HEK293 (cell line): ENCODE measurements at regions not wholly inside any gene's neighbourhood (a gene's known extent, or its start where the extent isn't known, plus 50 kb on each side); places are given as distances from the start of the nearest gene placed in this dataset.

ENCODE experiments used
- CTCF ChIA-PET: fragments of 350-600 bp; formaldehyde crosslinking; extraction: SDS; loops from one replicate; lab custom pipeline; 2021; ENCODE audit warnings: antibody characterized with exemption; lab: Yijun Ruan, JAX
- POLR2A ChIA-PET: fragments of 300-600 bp; formaldehyde crosslinking; extraction: SDS; loops from one replicate; lab custom pipeline; 2020; ENCODE audit warnings: antibody characterized with exemption, inconsistent platforms; lab: Yijun Ruan, JAX
- H3K27ac ChIP-seq: fragments of 200-500 bp; sonication (Bioruptor generic); 2 replicates; pipeline ENCODE4 v1.5.1; 2014; ENCODE audit warnings: low read depth, low read length, control low read depth, inconsistent platforms; ENCODE audit errors: extremely low read depth
- H3K36me3 ChIP-seq, 2 experiments: fragments of 200-500 bp in 1 of 2; sonication (Bioruptor generic) in 1 of 2; 1 replicate in 1 of 2; 2 replicates in 1 of 2; pipeline ENCODE4 v1.5.1; 2014 to 2017; ENCODE audit warnings: inconsistent platforms in 2 of 2, low read length in 2 of 2; ENCODE audit not compliant: control insufficient read depth in 2 of 2, insufficient read depth in 1 of 2
- H3K4me1 ChIP-seq: fragments of 200-500 bp; sonication (Bioruptor generic); 2 replicates; pipeline ENCODE4 v1.5.1; 2014; ENCODE audit warnings: mild to moderate bottlenecking, low read length, inconsistent platforms; ENCODE audit not compliant: control insufficient read depth, insufficient read depth
- H3K4me3 ChIP-seq: 2 replicates; pipeline ENCODE4 v1.5.1; 2011; ENCODE audit warnings: low read depth, mild to moderate bottlenecking, control low read depth, low read length, moderate library complexity
- H3K9me3 ChIP-seq: fragments of 200-500 bp; sonication (Bioruptor generic); 2 replicates; pipeline ENCODE4 v1.5.1; 2014; ENCODE audit warnings: low read depth, low read length, inconsistent platforms; ENCODE audit not compliant: control insufficient read depth, insufficient read depth
- AEBP2 ChIP-seq: fragments of 450-650 bp; formaldehyde crosslinking; IDR thresholded peaks from 2 replicates; pipeline ENCODE4 v1.5.1; 2016; ENCODE audit warnings: missing biosample characterization, missing genetic modification characterization, borderline replicate concordance
- ELK4 ChIP-seq: IDR thresholded peaks from 2 replicates; pipeline ENCODE4 v1.6.1; 2011; ENCODE audit warnings: mild to moderate bottlenecking, low read depth, low read length, borderline replicate concordance
- HOXA7 ChIP-seq: sonication (generic); formaldehyde crosslinking; IDR thresholded peaks from 2 replicates; pipeline ENCODE4 v1.8.1; 2022; ENCODE audit warnings: missing genetic modification reagents, borderline replicate concordance
- KLF10 ChIP-seq: fragments of 450-650 bp; IDR thresholded peaks from 2 replicates; pipeline ENCODE4 v1.5.1; 2018; ENCODE audit warnings: missing biosample characterization, mild to moderate bottlenecking, missing genetic modification characterization
- PATZ1 ChIP-seq: fragments of 450-650 bp; formaldehyde crosslinking; IDR thresholded peaks from 2 replicates; pipeline ENCODE4 v1.5.1; 2016; ENCODE audit warnings: missing biosample characterization, missing genetic modification characterization
- SCRT1 ChIP-seq: fragments of 450-650 bp; formaldehyde crosslinking; IDR thresholded peaks from 2 replicates; pipeline ENCODE4 v1.5.1; 2016; ENCODE audit warnings: missing biosample characterization, missing genetic modification characterization, borderline replicate concordance
- SP7 ChIP-seq: fragments of 450-650 bp; formaldehyde crosslinking; IDR thresholded peaks from 2 replicates; pipeline ENCODE4 v1.5.1; 2016; ENCODE audit warnings: missing biosample characterization, missing genetic modification characterization
- ZNF324 ChIP-seq: fragments of 450-650 bp; formaldehyde crosslinking; IDR thresholded peaks from 2 replicates; pipeline ENCODE4 v1.5.1; 2016; ENCODE audit warnings: missing biosample characterization, missing genetic modification characterization
- ZNF341 ChIP-seq: fragments of 450-650 bp; formaldehyde crosslinking; IDR thresholded peaks from 2 replicates; pipeline ENCODE4; 2016; ENCODE audit warnings: low read depth, missing biosample characterization, missing genetic modification characterization
- ZNF514 ChIP-seq: fragments of 450-650 bp; formaldehyde crosslinking; IDR thresholded peaks from 2 replicates; pipeline ENCODE4 v1.5.1; 2016; ENCODE audit warnings: missing biosample characterization, missing genetic modification characterization
- ZNF529 ChIP-seq: fragments of 450-650 bp; formaldehyde crosslinking; IDR thresholded peaks from 2 replicates; pipeline ENCODE4 v1.5.1; 2017; ENCODE audit warnings: missing genetic modification characterization, missing biosample characterization; ENCODE audit not compliant: insufficient replicate concordance
- ZNF549 ChIP-seq: fragments of 450-650 bp; IDR thresholded peaks from 2 replicates; pipeline ENCODE4 v1.5.1; 2018; ENCODE audit warnings: missing biosample characterization, missing genetic modification characterization, mild to moderate bottlenecking, inconsistent platforms, moderate library complexity
- ZNF561 ChIP-seq: fragments of 450-650 bp; IDR thresholded peaks from 2 replicates; pipeline ENCODE4 v1.5.1; 2018; ENCODE audit warnings: missing biosample characterization, missing genetic modification characterization, borderline replicate concordance
- ZNF585B ChIP-seq: fragments of 450-650 bp; formaldehyde crosslinking; IDR thresholded peaks from 2 replicates; pipeline ENCODE4 v1.5.1; 2016; ENCODE audit warnings: missing biosample characterization, missing genetic modification characterization
- ZNF596 ChIP-seq: fragments of 450-650 bp; IDR thresholded peaks from 2 replicates; pipeline ENCODE4 v1.5.0; 2018; ENCODE audit warnings: missing biosample characterization, mild to moderate bottlenecking, missing genetic modification characterization, moderate library complexity
- ZNF621 ChIP-seq: fragments of 450-650 bp; formaldehyde crosslinking; IDR thresholded peaks from 2 replicates; pipeline ENCODE4 v1.5.1; 2017; ENCODE audit warnings: missing biosample characterization, missing genetic modification characterization
- ZNF623 ChIP-seq: fragments of 450-650 bp; formaldehyde crosslinking; IDR thresholded peaks from 2 replicates; pipeline ENCODE4 v1.5.1; 2016; ENCODE audit warnings: missing biosample characterization, missing genetic modification characterization
- ZNF624 ChIP-seq: fragments of 450-650 bp; formaldehyde crosslinking; IDR thresholded peaks from 2 replicates; pipeline ENCODE4 v1.5.1; 2017; ENCODE audit warnings: missing biosample characterization, missing genetic modification characterization
- ZNF664 ChIP-seq: fragments of 450-650 bp; formaldehyde crosslinking; IDR thresholded peaks from 2 replicates; pipeline ENCODE4 v1.5.1; 2016; ENCODE audit warnings: missing biosample characterization, missing genetic modification characterization
- ZNF785 ChIP-seq: fragments of 450-650 bp; formaldehyde crosslinking; IDR thresholded peaks from 2 replicates; pipeline ENCODE4 v1.5.1; 2016; ENCODE audit warnings: missing biosample characterization, missing genetic modification characterization
- ZNF791 ChIP-seq: fragments of 450-650 bp; formaldehyde crosslinking; IDR thresholded peaks from 2 replicates; pipeline ENCODE4 v1.5.1; 2016; ENCODE audit warnings: missing biosample characterization, missing genetic modification characterization
- ZSCAN18 ChIP-seq: fragments of 450-650 bp; formaldehyde crosslinking; IDR thresholded peaks from 2 replicates; pipeline ENCODE4 v1.5.1; 2016; ENCODE audit warnings: missing biosample characterization, missing genetic modification characterization

- H3K4me3 ChIP-seq, result no peak overlapping the region
- H3K9me3 ChIP-seq, result no peaks in the 10 kb centered on the region
- ChIA-PET CTCF (no interaction called here), POLR2A (no interaction called here)
- no peak overlapping the region for H3K27ac ChIP-seq
- TF ChIP-seq SP7 (tag by site-specific recombination), result no peak
- TF ChIP-seq ZNF596 (tag by site-specific recombination), result no peak
- no peak for TF ChIP-seq ELK4
- no peak for TF ChIP-seq ZSCAN18 (tag by site-specific recombination)
- TF ChIP-seq AEBP2 (tag by site-specific recombination), result no peak
- TF ChIP-seq ZNF623 (tag by site-specific recombination), result no peak
- no peak for TF ChIP-seq ZNF529 (tag by site-specific recombination)
- no peak for TF ChIP-seq ZNF514 (tag by site-specific recombination)
- no peak for TF ChIP-seq ZNF664 (tag by site-specific recombination)
- no peak for TF ChIP-seq SCRT1 (tag by site-specific recombination)
- no peak for TF ChIP-seq ZNF561 (tag by site-specific recombination)
- no peak for TF ChIP-seq KLF10
- H3K4me1 ChIP-seq, result no peaks in the 10 kb centered on the region
- H3K36me3 ChIP-seq, result no peaks in the 10 kb centered on the region
Observed at GRCh38 chr7:45358287-45358686, 200.7 kb downstream of the RAMP3 start.

- H3K9me3 ChIP-seq, result no peaks in the 10 kb centered on the region
- no peak overlapping the region for H3K27ac ChIP-seq
- ChIA-PET CTCF (no interaction called here), POLR2A (no interaction called here)
- H3K4me3 ChIP-seq, result no peak overlapping the region
- no peaks in the 10 kb centered on the region for H3K36me3 ChIP-seq
- TF ChIP-seq ZNF621, result no peak
- no peak for TF ChIP-seq ZNF341 (tag by site-specific recombination)
- TF ChIP-seq ZNF785 (tag by site-specific recombination), result no peak
- no peak for TF ChIP-seq PATZ1 (tag by site-specific recombination)
- no peak for TF ChIP-seq ZNF324 (tag by site-specific recombination)
- TF ChIP-seq ZNF585B (tag by site-specific recombination), result no peak
- no peak for TF ChIP-seq ZNF791 (tag by site-specific recombination)
- no peak for TF ChIP-seq ZNF623 (tag by site-specific recombination)
- no peak for TF ChIP-seq ZNF624
- TF ChIP-seq HOXA7 (CRISPR knock-in tag), result no peak
- no peak for TF ChIP-seq ZNF549 (tag by site-specific recombination)
- TF ChIP-seq, all 188 proteins: peak for 0
- H3K4me1 ChIP-seq, result no peaks in the 10 kb centered on the region
Observed at GRCh38 chr7:45359250-45359649, 201.7 kb downstream of the RAMP3 start.
